Small intestine (tissue), 7 donors: ENCODE measurements at regions not wholly inside any gene's neighbourhood (a gene's known extent, or its start where the extent isn't known, plus 50 kb on each side); places are given as distances from the start of the nearest gene placed in this dataset.

Source experiments
- DNase-seq, 2 donors: peaks; one replicate each; pipeline versions ENCODE4 v3.0.0 to v3.0.0-alpha.2; 2013
- FAIRE-seq: peaks from 2 replicates; lab custom pipeline; 2012; peaks lifted over from hg19 to GRCh38; lab: Jason Lieb, UNC
- H3K27ac ChIP-seq, 3 donors: one replicate each; pipeline ENCODE4 v1.5.1; 2013; ENCODE audit warnings: low read length in 2 of 3, mild to moderate bottlenecking in 2 of 3, control low read depth in 1 of 3, inconsistent platforms in 1 of 3, low read depth in 1 of 3, moderate library complexity in 1 of 3
- H3K27me3 ChIP-seq, 3 donors: one replicate each; pipeline ENCODE4 v1.6.1; 2013; ENCODE audit warnings: low read length in 3 of 3, inconsistent platforms in 1 of 3; ENCODE audit not compliant: control insufficient read depth in 3 of 3, insufficient read depth in 3 of 3
- H3K36me3 ChIP-seq, 3 donors: one replicate each; pipeline ENCODE4 v1.6.1; 2013; ENCODE audit warnings: low read length in 3 of 3, inconsistent platforms in 1 of 3, low read depth in 1 of 3, mild to moderate bottlenecking in 1 of 3, moderate library complexity in 1 of 3; ENCODE audit not compliant: control insufficient read depth in 3 of 3, insufficient read depth in 2 of 3
- H3K4me1 ChIP-seq, 3 donors: one replicate each; pipeline ENCODE4 v1.6.1; 2013; ENCODE audit warnings: low read length in 2 of 3, inconsistent platforms in 1 of 3, low read depth in 1 of 3, mild to moderate bottlenecking in 1 of 3, moderate library complexity in 1 of 3; ENCODE audit not compliant: control insufficient read depth in 3 of 3, insufficient read depth in 2 of 3
- H3K4me3 ChIP-seq, 3 donors: one replicate each; pipeline ENCODE4 v1.5.1; 2013; ENCODE audit warnings: low read length in 3 of 3, control low read depth in 1 of 3, inconsistent platforms in 1 of 3, low read depth in 1 of 3, mild to moderate bottlenecking in 1 of 3, moderate library complexity in 1 of 3
- H3K9me3 ChIP-seq, 2 donors: one replicate each; pipeline ENCODE4 v1.6.1; 2013; ENCODE audit warnings: low read depth in 1 of 2, low read length in 1 of 2; ENCODE audit not compliant: control insufficient read depth in 2 of 2, insufficient read depth in 1 of 2
- WGBS, 3 donors: extraction: QIAGEN DNeasy Blood & Tissue Kit; methylation state at CpG; one replicate each; pipeline ENCODE4 v1.1.7; 2013; 5-methylcytosine and 5-hydroxymethylcytosine counted together
- donor health status: healthy with polysubstance abuse.
- donor health status: control.
- donor health status: control.
- donor health status: Bipolar disorder and iron deficiency.
- donor health status: healthy.

DNA sequence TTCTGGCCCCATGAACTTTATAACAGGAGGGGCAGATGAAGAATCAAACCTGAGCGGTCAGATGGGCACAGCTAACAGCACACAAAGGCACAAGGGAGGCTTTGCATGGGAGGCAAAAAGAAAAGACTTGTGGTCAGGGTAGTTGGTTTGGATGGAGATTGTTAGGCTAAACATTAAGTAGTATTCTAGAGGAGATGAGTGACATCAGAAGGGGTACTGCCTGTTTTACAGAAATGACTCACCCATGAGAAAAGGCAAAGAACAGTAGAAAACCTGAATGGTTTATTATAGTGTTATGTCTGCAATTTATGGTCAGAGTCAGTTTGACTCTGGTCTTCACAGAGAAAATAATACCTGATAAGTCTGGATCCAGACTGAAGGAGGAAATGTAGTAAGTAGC lies 129.8 kb upstream of the KIRREL3 start:
- H3K9me3 ChIP-seq: no peaks in the 10 kb centered on the region
- no peaks in the 10 kb centered on the region for H3K27me3 ChIP-seq
- H3K27ac ChIP-seq: no peak overlapping the region
- H3K4me1 ChIP-seq: peaks cover 0 to 4% (median 0%) of the 10 kb centered on the region in 3 donors
- no peak overlapping the region for H3K4me3 ChIP-seq
- no peak for FAIRE-seq
- WGBS, 3 donors: 52 to 70% (median 65%) methylated on average over 1 of the region's 1 CpG
- H3K36me3 ChIP-seq: no peaks in the 10 kb centered on the region
- peak in 1 of 2 donors; percentile 21 for DNase-seq

GRCh38 chr11:127126986-127127385 lies 126.4 kb upstream of the KIRREL3 start:
- no peak for FAIRE-seq
- no peak overlapping the region for H3K4me3 ChIP-seq
- no peaks in the 10 kb centered on the region for H3K36me3 ChIP-seq
- H3K9me3 ChIP-seq: no peaks in the 10 kb centered on the region
- no peaks in the 10 kb centered on the region for H3K27me3 ChIP-seq
- 30 to 40% (median 33%) methylated on average over 3 of the region's 3 CpGs for WGBS, 3 donors
- H3K4me1 ChIP-seq: peaks cover 0 to 4% (median 0%) of the 10 kb centered on the region in 3 donors
- no peak overlapping the region for H3K27ac ChIP-seq
- DNase-seq: no peak

GRCh38 chr11:127119356-127119755 lies 118.8 kb upstream of the KIRREL3 start:
- H3K27ac ChIP-seq: no peak overlapping the region
- DNase-seq (no peak), FAIRE-seq (no peak)
- H3K36me3 ChIP-seq: no peaks in the 10 kb centered on the region
- no peaks in the 10 kb centered on the region for H3K9me3 ChIP-seq
- no peaks in the 10 kb centered on the region for H3K4me1 ChIP-seq
- no peaks in the 10 kb centered on the region for H3K27me3 ChIP-seq
- no peak overlapping the region for H3K4me3 ChIP-seq
- WGBS, 3 donors: 61 to 74% (median 69%) methylated on average over 5 of the region's 5 CpGs

GRCh38 chr11:127118811-127119210 lies 118.2 kb upstream of the KIRREL3 start:
- DNase-seq (no peak), FAIRE-seq (no peak)
- Histone ChIP-seq H3K27me3 (no peaks in the 10 kb centered on the region), H3K4me3 (no peak overlapping the region), H3K9me3 (no peaks in the 10 kb centered on the region), H3K27ac (no peak overlapping the region), H3K36me3 (no peaks in the 10 kb centered on the region), H3K4me1 (no peaks in the 10 kb centered on the region)
- WGBS, 3 donors: 73 to 80% (median 78%) methylated on average over 9 of the region's 9 CpGs

- Histone ChIP-seq H3K9me3 (no peaks in the 10 kb centered on the region), H3K27me3 (no peaks in the 10 kb centered on the region), H3K27ac (no peak overlapping the region), H3K36me3 (no peaks in the 10 kb centered on the region), H3K4me1 (no peaks in the 10 kb centered on the region), H3K4me3 (no peak overlapping the region)
- WGBS, 3 donors: 36 to 76% (median 56%) methylated on average over 4 of the region's 4 CpGs
- no peak for FAIRE-seq
- no peak for DNase-seq
Measured at GRCh38 chr11:127117231-127117739, 116.7 kb upstream of the KIRREL3 start.

DNA sequence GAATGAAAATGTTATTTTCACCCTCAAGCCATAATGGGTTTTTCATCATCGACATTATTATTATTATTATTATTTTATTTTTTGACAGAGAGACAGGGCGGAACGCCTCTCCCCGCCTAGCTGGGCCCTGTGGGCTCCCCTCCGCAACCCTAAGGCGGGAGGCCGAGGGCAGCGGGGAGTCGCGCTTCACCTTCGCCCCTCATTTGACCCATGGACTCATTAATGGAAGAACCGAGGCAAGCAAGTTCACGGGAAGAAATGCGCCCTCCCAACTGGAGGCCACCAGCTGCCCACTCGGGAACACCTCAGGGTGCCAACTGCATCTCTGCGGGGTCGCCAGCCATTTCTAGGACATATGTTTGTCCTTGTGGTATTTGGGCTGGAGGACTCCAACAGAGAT lies 115.3 kb upstream of the KIRREL3 start:
- no peak overlapping the region for H3K27ac ChIP-seq
- H3K4me3 ChIP-seq: no peak overlapping the region
- DNase-seq (no peak), FAIRE-seq (no peak)
- no peaks in the 10 kb centered on the region for H3K27me3 ChIP-seq
- no peaks in the 10 kb centered on the region for H3K36me3 ChIP-seq
- no peaks in the 10 kb centered on the region for H3K4me1 ChIP-seq
- H3K9me3 ChIP-seq: no peaks in the 10 kb centered on the region
- 89 to 92% (median 90%) methylated on average over 16 to 17 of the region's 17 CpGs for WGBS, 3 donors

DNA sequence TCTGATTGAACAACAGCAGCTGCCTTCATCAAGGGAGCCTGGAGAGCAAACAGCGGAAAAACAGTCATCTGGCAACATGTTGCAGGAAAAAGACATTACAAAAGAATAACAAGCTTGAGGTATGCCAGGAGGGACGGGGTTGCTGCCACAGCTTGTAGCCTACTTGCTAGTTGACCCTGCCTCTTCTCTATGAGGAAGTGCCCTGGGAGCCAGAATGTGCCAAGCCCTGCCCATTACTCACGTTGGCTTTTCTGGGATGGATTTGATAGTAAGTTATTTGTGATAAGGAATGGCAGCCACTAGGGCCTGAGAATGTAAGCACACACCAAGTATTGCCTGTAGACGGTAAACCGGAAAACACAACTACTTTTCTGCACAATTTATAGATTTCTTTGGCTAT lies 113.5 kb upstream of the KIRREL3 start:
- H3K4me1 ChIP-seq: no peaks in the 10 kb centered on the region
- no peaks in the 10 kb centered on the region for H3K36me3 ChIP-seq
- no peak overlapping the region for H3K4me3 ChIP-seq
- FAIRE-seq (no peak), DNase-seq (peak in 1 of 2 donors; percentile 15)
- H3K27me3 ChIP-seq: no peaks in the 10 kb centered on the region
- no peaks in the 10 kb centered on the region for H3K9me3 ChIP-seq
- WGBS, 3 donors: 30 to 66% (median 40%) methylated on average over 5 of the region's 5 CpGs
- no peak overlapping the region for H3K27ac ChIP-seq

DNA sequence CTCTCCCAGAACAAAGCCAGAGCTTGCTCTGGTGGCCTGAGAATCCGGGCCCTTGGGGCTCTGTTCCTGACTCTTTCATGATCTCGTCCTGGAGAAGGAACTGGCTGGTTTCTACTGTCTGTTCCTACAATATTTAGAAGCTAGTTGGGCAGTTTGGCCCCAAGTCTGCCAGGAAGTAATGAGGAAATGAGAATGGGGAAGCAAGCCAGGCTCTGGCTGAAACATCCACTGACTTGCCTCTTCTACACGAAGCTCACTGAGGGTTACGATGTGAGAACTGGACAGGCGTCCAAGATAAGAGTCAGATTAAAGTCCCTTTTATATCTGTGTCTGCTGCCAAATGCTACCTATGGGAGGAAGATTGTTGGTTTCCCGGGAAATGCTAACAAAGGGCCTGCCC lies 110.0 kb upstream of the KIRREL3 start:
- Histone ChIP-seq H3K27ac (no peak overlapping the region), H3K9me3 (no peaks in the 10 kb centered on the region), H3K36me3 (no peaks in the 10 kb centered on the region), H3K4me1 (peaks cover 0 to 8% (median 0%) of the 10 kb centered on the region in 3 donors), H3K27me3 (no peaks in the 10 kb centered on the region), H3K4me3 (no peak overlapping the region)
- WGBS, 3 donors: 17 to 22% (median 19%) methylated on average over 6 of the region's 6 CpGs
- FAIRE-seq (no peak), DNase-seq (peak in 1 of 2 donors; percentile 10)
